Right cardiac atrium (tissue), 5 donors: ENCODE measurements at regions not wholly inside any gene's neighbourhood (a gene's known extent, or its start where the extent isn't known, plus 50 kb on each side); places are given as distances from the start of the nearest gene placed in this dataset.
"Not testable (repeated sequence)": the region's sequence is repeated elsewhere in the genome, so short reads cannot be mapped to it uniquely, and the experiment has no call there.

Experiments
- ATAC-seq, 2 donors: fragments of 200-7000 bp; cut with Tn5 transposase; one replicate each; pipeline versions ENCODE4 v1.8.0 to v1.9.1; 2020; ENCODE audit warnings: moderate library complexity in 2 of 2, mild to moderate bottlenecking in 1 of 2
- DNase-seq, 3 donors: peaks; one replicate each; pipeline ENCODE4 v3.0.0-alpha.2; 2020
- H3K27ac ChIP-seq: one replicate; pipeline ENCODE4 v1.5.1; 2013; ENCODE audit warnings: mild to moderate bottlenecking, low read length, control low read depth, moderate library complexity
- H3K27me3 ChIP-seq: one replicate; pipeline ENCODE4 v1.6.1; 2013; ENCODE audit not compliant: control insufficient read depth, insufficient read depth
- H3K4me1 ChIP-seq: one replicate; pipeline ENCODE4 v1.6.1; 2013; ENCODE audit warnings: low read length; ENCODE audit not compliant: control insufficient read depth, insufficient read depth
- H3K4me3 ChIP-seq: one replicate; pipeline ENCODE4 v1.5.1; 2013; ENCODE audit warnings: low read length, control low read depth
- H3K9me3 ChIP-seq: one replicate; pipeline ENCODE4 v1.6.1; 2013; ENCODE audit warnings: low read length; ENCODE audit not compliant: control insufficient read depth
- WGBS: extraction: QIAGEN DNeasy Blood & Tissue Kit; methylation state at CpG from one replicate; pipeline ENCODE4 v1.1.7; 2013; 5-methylcytosine and 5-hydroxymethylcytosine counted together
- intact Hi-C, 4 donors: fragments of 100-400 bp; cut with DNase I; formaldehyde crosslinking; loops; one replicate each; pipeline versions ENCODE4 v1.11.0 to v1.14.0; 2022 to 2023
- donor health status: healthy with polysubstance abuse.
- donor health status: DM: no; HTN: yes; CAD: no.
- donor health status: DM: no; HTN: no; CAD: no.
- donor health status: DM: no; HTN: yes; CAD: no; lungs with severe emphysema.
- donor health status: DM: yes; HTN: yes; CAD: no.

GRCh38 chr9:43089337-43089736 lies 905.9 kb downstream of the SPATA31A6 start:
- WGBS: 92% methylated on average over 25 of the region's 25 CpGs
- H3K4me1 ChIP-seq, intact Hi-C loops, H3K27me3 ChIP-seq, H3K4me3 ChIP-seq, H3K27ac ChIP-seq, H3K9me3 ChIP-seq, ATAC-seq: not testable (repeated sequence)
- peak in 2 of 3 donors; percentile 32 to 33 for DNase-seq

- H3K4me1 ChIP-seq, H3K27me3 ChIP-seq, H3K9me3 ChIP-seq, H3K27ac ChIP-seq, DNase-seq, ATAC-seq, H3K4me3 ChIP-seq, intact Hi-C loops: not testable (repeated sequence)
- WGBS: 87% methylated on average over 9 of the region's 9 CpGs
These were observed 926.9 kb downstream of the SPATA31A6 start for GRCh38 chr9:43110376-43110775.

GRCh38 chr9:43112846-43113245 lies 929.4 kb downstream of the SPATA31A6 start:
- 73% methylated on average over 7 of the region's 7 CpGs for WGBS
- H3K27ac ChIP-seq, H3K4me1 ChIP-seq, DNase-seq, H3K27me3 ChIP-seq, H3K9me3 ChIP-seq, ATAC-seq, intact Hi-C loops, H3K4me3 ChIP-seq: not testable (repeated sequence)

- H3K27ac ChIP-seq, H3K4me1 ChIP-seq, ATAC-seq, intact Hi-C loops, H3K9me3 ChIP-seq, DNase-seq, H3K4me3 ChIP-seq, H3K27me3 ChIP-seq: not testable (repeated sequence)
- WGBS: 72% methylated on average over 6 of the region's 6 CpGs
These were observed 932.4 kb downstream of the SPATA31A6 start for GRCh38 chr9:43115813-43116229.

GRCh38 chr9:43118088-43118865 lies 934.8 kb downstream of the SPATA31A6 start:
- H3K4me1 ChIP-seq, intact Hi-C loops, H3K4me3 ChIP-seq, H3K27ac ChIP-seq, H3K9me3 ChIP-seq, H3K27me3 ChIP-seq, ATAC-seq: not testable (repeated sequence)
- WGBS: 71% methylated on average over 11 of the region's 11 CpGs
- peak in 2 of 3 donors; percentile 36 to 60 for DNase-seq

GRCh38 chr9:43119565-43119964 lies 936.1 kb downstream of the SPATA31A6 start:
- not testable (repeated sequence) for DNase-seq, H3K4me3 ChIP-seq

GRCh38 chr9:43119978-43120377 lies 936.5 kb downstream of the SPATA31A6 start:
- H3K9me3 ChIP-seq, H3K27me3 ChIP-seq, H3K4me1 ChIP-seq, intact Hi-C loops, H3K4me3 ChIP-seq, H3K27ac ChIP-seq, DNase-seq, ATAC-seq: not testable (repeated sequence)
- WGBS: 88% methylated on average over 2 of the region's 3 CpGs

More at GRCh38 chr9:43119565-43119964, 936.1 kb downstream of the SPATA31A6 start:
- 72% methylated on average over 6 of the region's 7 CpGs for WGBS
- intact Hi-C loops, H3K27me3 ChIP-seq, ATAC-seq, H3K27ac ChIP-seq, H3K4me1 ChIP-seq, H3K9me3 ChIP-seq: not testable (repeated sequence)

- 85% methylated on average over 3 of the region's 3 CpGs for WGBS
- DNase-seq: peak in 1 of 3 donors; percentile 46
- ATAC-seq, H3K9me3 ChIP-seq, H3K27me3 ChIP-seq, H3K27ac ChIP-seq, H3K4me3 ChIP-seq, intact Hi-C loops, H3K4me1 ChIP-seq: not testable (repeated sequence)
These were observed 942.4 kb downstream of the SPATA31A6 start for GRCh38 chr9:43125894-43126293.

GRCh38 chr9:43127026-43127775 lies 943.7 kb downstream of the SPATA31A6 start:
- H3K4me3 ChIP-seq, H3K9me3 ChIP-seq, H3K4me1 ChIP-seq, H3K27me3 ChIP-seq, intact Hi-C loops, ATAC-seq: not testable (repeated sequence)
- WGBS: 58% methylated on average over 12 of the region's 12 CpGs
- H3K27ac ChIP-seq: peak overlapping the region; percentile 29
- DNase-seq: peak; percentile 33 to 79 (median 72)

GRCh38 chr9:43127949-43128348 lies 944.5 kb downstream of the SPATA31A6 start:
- intact Hi-C loops, ATAC-seq, H3K27me3 ChIP-seq, H3K4me3 ChIP-seq, H3K4me1 ChIP-seq, H3K9me3 ChIP-seq, H3K27ac ChIP-seq: not testable (repeated sequence)
- WGBS: 56% methylated on average over 4 of the region's 4 CpGs
- DNase-seq: peak in 1 of 3 donors; percentile 41

- H3K4me1 ChIP-seq, DNase-seq, ATAC-seq, H3K4me3 ChIP-seq, H3K9me3 ChIP-seq, intact Hi-C loops, H3K27me3 ChIP-seq: not testable (repeated sequence)
- WGBS: 51% methylated on average over 2 of the region's 2 CpGs
- peak overlapping the region; percentile 45 for H3K27ac ChIP-seq
These were observed 947.3 kb downstream of the SPATA31A6 start for GRCh38 chr9:43130744-43131171.
